ENCODE measurements at regions not wholly inside any gene's neighbourhood (a gene's known extent, or its start where the extent isn't known, plus 50 kb on each side); places are given as distances from the start of the nearest gene placed in this dataset.

DNA sequence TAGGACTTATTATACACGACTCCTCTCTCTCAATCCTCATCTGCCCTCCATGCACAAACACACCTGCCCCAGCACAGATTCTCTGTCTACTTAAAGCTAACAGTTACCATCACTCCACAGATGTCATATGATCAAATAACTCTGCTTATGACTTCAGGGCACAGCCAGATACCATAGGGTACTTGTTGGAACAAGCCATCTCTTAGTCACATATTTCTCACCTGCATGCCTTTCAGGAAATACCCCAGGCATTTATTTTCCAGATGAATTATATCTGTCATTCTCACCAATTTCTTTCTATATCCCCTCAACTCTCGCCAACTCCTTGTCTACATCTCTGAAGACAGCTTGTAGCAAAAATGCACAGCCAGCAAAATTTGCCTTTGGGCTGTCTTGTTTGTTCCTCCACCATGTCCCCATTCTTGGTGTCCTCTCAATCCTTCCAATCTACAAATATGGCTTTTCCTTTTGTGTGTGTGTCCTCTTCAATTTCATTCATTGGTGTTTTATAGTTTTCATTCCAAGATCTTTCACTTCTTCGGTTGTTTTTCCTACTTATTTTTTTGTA, 353.9 kb upstream of the CAMK1G start:
- Histone ChIP-seq H3F3A (ENCODE audit: insufficient read depth, low read length, poor library complexity, severe bottlenecking) (no peaks in the 10 kb centered on the region), H3K9me2 (ENCODE audit: insufficient read depth, low read length) (no peaks in the 10 kb centered on the region), H3K4me3 (ENCODE audit: low read length) (no peak overlapping the region), H4K20me1 (ENCODE audit: insufficient read depth) (no peaks in the 10 kb centered on the region), H3K27ac (ENCODE audit: low read length) (no peak overlapping the region), H2AFZ (ENCODE audit: low read depth, low read length) (no peak overlapping the region), H3K79me2 (replicated peaks; ENCODE audit: insufficient read depth, low read length) (no peaks in the 10 kb centered on the region), H3K36me3 (ENCODE audit: insufficient read depth, low read length) (no peaks in the 10 kb centered on the region), H3K27me3 (ENCODE audit: insufficient read depth, low read depth, low read length) (no peaks in the 10 kb centered on the region), H3K4me2 (ENCODE audit: low read length) (no peak overlapping the region), H3K9ac (ENCODE audit: low read length) (no peak overlapping the region), H3K9me3 (ENCODE audit: low read length) (no peaks in the 10 kb centered on the region)
- TF ChIP-seq, protein P1, sequence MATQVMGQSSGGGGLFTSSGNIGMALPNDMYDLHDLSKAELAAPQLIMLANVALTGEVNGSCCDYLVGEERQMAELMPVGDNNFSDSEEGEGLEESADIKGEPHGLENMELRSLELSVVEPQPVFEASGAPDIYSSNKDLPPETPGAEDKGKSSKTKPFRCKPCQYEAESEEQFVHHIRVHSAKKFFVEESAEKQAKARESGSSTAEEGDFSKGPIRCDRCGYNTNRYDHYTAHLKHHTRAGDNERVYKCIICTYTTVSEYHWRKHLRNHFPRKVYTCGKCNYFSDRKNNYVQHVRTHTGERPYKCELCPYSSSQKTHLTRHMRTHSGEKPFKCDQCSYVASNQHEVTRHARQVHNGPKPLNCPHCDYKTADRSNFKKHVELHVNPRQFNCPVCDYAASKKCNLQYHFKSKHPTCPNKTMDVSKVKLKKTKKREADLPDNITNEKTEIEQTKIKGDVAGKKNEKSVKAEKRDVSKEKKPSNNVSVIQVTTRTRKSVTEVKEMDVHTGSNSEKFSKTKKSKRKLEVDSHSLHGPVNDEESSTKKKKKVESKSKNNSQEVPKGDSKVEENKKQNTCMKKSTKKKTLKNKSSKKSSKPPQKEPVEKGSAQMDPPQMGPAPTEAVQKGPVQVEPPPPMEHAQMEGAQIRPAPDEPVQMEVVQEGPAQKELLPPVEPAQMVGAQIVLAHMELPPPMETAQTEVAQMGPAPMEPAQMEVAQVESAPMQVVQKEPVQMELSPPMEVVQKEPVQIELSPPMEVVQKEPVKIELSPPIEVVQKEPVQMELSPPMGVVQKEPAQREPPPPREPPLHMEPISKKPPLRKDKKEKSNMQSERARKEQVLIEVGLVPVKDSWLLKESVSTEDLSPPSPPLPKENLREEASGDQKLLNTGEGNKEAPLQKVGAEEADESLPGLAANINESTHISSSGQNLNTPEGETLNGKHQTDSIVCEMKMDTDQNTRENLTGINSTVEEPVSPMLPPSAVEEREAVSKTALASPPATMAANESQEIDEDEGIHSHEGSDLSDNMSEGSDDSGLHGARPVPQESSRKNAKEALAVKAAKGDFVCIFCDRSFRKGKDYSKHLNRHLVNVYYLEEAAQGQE (IDR thresholded peaks at IDR 0.05; ENCODE audit: borderline replicate concordance) = no peak
- TF ChIP-seq RAD21 (conservative IDR thresholded peaks at IDR 0.05) (no peak), EP300 (conservative IDR thresholded peaks at IDR 0.05; ENCODE audit: poor library complexity, severe bottlenecking) (no peak), POLR2AphosphoS5 (IDR thresholded peaks at IDR 0.05) (no peak), TAF1 (IDR thresholded peaks at IDR 0.05; ENCODE audit: low read depth) (no peak)

DNA sequence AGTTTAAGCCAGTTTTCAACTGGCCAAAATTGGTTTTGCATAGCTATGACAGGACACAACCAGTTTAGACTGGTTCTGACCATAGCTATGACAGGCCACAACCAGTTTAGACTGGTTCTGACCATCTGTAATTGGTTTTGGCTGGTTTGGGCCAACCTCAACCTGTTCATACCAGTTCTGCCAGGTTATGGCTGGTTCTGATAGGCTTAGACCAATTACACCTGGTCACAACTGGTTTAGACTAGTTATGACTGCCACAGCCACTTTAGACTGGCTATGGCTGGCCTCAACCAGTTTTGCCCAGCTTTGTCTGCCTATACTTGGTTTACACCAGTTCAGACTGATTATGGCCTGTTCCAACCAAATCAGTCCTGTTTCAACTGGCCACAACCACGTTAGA, 353.2 kb upstream of the CAMK1G start:
- H3K9me3 ChIP-seq (ENCODE audit: low read length) = no peaks in the 10 kb centered on the region
- no peak for TF ChIP-seq EP300 (conservative IDR thresholded peaks at IDR 0.05; ENCODE audit: poor library complexity, severe bottlenecking)
- TF ChIP-seq, protein P2, sequence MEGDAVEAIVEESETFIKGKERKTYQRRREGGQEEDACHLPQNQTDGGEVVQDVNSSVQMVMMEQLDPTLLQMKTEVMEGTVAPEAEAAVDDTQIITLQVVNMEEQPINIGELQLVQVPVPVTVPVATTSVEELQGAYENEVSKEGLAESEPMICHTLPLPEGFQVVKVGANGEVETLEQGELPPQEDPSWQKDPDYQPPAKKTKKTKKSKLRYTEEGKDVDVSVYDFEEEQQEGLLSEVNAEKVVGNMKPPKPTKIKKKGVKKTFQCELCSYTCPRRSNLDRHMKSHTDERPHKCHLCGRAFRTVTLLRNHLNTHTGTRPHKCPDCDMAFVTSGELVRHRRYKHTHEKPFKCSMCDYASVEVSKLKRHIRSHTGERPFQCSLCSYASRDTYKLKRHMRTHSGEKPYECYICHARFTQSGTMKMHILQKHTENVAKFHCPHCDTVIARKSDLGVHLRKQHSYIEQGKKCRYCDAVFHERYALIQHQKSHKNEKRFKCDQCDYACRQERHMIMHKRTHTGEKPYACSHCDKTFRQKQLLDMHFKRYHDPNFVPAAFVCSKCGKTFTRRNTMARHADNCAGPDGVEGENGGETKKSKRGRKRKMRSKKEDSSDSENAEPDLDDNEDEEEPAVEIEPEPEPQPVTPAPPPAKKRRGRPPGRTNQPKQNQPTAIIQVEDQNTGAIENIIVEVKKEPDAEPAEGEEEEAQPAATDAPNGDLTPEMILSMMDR (IDR thresholded peaks at IDR 0.05; ENCODE audit: poor library complexity, severe bottlenecking) = no peak
- no peak for TF ChIP-seq TAF1 (IDR thresholded peaks at IDR 0.05; ENCODE audit: low read depth)
- TF ChIP-seq EZH2 (IDR thresholded peaks at IDR 0.05; ENCODE audit: borderline replicate concordance, insufficient read depth, low read length, poor library complexity, severe bottlenecking) = no peak
- TF ChIP-seq RAD21 (conservative IDR thresholded peaks at IDR 0.05) = no peak
- TF ChIP-seq SMC3 (conservative IDR thresholded peaks at IDR 0.05; ENCODE audit: poor library complexity) = no peak
- TF ChIP-seq, protein P1 (IDR thresholded peaks at IDR 0.05; ENCODE audit: borderline replicate concordance) = no peak
- TF ChIP-seq MXI1 (conservative IDR thresholded peaks at IDR 0.05; ENCODE audit: poor library complexity, severe bottlenecking) = no peak
- no peak overlapping the region for H3K9ac ChIP-seq (ENCODE audit: low read length)

More for the DNA sequence above, 353.2 kb upstream of the CAMK1G start:
- Histone ChIP-seq H3K27ac (ENCODE audit: low read length) (no peak overlapping the region), H3K4me3 (ENCODE audit: low read length) (no peak overlapping the region), H4K20me1 (ENCODE audit: insufficient read depth) (no peaks in the 10 kb centered on the region), H3K79me2 (replicated peaks; ENCODE audit: insufficient read depth, low read length) (no peaks in the 10 kb centered on the region), H3F3A (ENCODE audit: insufficient read depth, low read length, poor library complexity, severe bottlenecking) (no peaks in the 10 kb centered on the region), H3K27me3 (ENCODE audit: insufficient read depth, low read depth, low read length) (no peaks in the 10 kb centered on the region), H3K9me2 (ENCODE audit: insufficient read depth, low read length) (no peaks in the 10 kb centered on the region), H3K36me3 (ENCODE audit: insufficient read depth, low read length) (no peaks in the 10 kb centered on the region), H3K4me2 (ENCODE audit: low read length) (no peak overlapping the region), H2AFZ (ENCODE audit: low read depth, low read length) (no peak overlapping the region)
